AG09319 (cell line): ENCODE measurements at regions not wholly inside any gene's neighbourhood (a gene's known extent, or its start where the extent isn't known, plus 50 kb on each side); places are given as distances from the start of the nearest gene placed in this dataset.

ENCODE experiments used
- DNase-seq: peaks from one replicate; pipeline ENCODE4 v3.0.0-alpha.2; 2010; ENCODE audit warnings: low read depth; ENCODE audit errors: extremely low read depth
- TF ChIP-seq, protein P1 (sequence below): IDR thresholded peaks from 2 replicates; pipeline ENCODE4 v1.5.1; 2011; ENCODE audit warnings: low read depth, mild to moderate bottlenecking, inconsistent platforms, low read length, moderate library complexity

DNA sequence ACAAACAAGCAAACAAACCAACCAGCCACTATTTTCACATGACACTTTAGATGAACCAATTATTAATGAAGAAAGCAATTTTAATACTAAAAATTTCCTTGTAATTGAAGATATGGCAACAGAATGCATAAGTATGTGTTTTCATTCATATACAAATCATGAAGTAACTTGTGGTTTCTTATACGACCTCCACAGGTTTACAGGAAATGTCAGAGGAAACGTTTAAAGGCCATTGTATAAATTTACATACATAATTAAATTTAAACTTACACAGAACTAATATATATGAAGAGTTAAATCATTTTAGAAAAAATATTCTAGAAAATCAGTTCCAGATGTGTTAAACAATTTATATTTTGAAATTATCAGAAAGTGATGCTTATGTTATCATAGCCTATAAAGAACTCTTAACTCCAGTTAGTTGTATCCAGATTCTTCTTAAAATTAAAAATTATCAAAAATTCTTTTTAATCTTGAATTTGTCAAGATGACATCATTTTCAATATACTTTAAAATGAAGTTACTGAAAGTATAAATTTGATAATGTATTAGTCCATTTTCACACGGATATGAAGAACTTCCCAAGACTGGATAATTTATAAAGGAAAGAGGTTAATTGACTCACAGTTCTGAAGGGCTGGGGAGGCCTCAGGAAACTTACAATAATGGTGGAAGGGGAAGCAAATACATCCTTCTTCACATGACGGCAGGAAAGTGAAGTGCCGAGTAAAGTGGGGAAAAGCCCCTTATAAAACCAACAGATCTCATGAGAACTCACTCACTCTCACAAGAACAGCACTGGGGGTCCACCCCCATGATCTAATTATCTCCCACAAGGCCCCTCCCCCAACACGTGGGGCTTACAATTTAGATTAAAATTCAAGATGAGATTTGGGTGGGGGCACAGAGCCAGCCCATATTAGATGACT is 192.0 kb downstream of the PIK3R1 start:
- TF ChIP-seq, protein P1, sequence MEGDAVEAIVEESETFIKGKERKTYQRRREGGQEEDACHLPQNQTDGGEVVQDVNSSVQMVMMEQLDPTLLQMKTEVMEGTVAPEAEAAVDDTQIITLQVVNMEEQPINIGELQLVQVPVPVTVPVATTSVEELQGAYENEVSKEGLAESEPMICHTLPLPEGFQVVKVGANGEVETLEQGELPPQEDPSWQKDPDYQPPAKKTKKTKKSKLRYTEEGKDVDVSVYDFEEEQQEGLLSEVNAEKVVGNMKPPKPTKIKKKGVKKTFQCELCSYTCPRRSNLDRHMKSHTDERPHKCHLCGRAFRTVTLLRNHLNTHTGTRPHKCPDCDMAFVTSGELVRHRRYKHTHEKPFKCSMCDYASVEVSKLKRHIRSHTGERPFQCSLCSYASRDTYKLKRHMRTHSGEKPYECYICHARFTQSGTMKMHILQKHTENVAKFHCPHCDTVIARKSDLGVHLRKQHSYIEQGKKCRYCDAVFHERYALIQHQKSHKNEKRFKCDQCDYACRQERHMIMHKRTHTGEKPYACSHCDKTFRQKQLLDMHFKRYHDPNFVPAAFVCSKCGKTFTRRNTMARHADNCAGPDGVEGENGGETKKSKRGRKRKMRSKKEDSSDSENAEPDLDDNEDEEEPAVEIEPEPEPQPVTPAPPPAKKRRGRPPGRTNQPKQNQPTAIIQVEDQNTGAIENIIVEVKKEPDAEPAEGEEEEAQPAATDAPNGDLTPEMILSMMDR, result no peak
- DNase-seq, result no peak

DNA sequence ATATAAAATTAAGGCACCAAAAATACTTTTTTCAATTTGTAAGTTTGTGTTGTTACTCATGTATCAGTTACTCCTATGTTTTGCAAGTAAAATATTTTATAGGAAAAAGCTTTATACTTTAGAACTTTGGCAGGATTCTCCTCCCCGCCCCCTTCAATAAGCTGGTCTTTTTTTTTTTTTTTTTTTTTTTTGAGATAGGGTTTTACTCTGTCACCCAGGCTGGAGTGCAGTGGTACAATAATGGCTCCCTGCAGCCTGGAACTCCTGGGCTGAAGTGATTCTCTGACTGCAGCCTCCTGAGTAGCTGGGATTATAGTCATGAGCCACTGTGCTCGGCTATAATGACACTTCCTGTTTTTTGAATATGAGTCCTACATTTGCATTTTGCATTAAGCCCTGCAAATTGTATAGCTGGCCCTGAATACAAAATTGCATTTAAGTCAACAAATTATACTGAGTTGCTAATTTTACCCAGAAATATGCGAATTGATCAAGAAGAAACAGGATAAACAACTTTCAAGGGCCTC is 192.9 kb downstream of the PIK3R1 start:
- DNase-seq, result no peak

DNA sequence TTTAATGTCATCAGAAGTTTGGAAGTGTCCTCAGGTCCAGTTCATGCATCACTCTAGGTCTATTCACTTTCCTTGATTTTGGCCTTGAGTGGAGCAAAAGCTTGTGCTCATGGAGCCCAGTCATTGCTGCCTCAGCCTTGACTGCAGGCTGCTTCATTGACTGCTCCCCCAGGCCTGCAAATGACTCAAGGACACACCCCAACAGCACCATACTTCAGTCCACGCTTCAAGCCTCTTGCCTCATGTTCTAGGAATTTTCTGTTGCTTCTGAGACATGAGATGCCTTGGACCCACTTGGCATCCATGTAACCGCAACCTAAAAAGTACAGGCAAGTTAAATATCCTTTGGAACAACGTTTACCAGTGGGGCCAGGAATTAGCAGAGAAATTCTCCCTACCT is 193.7 kb downstream of the PIK3R1 start:
- no peak for DNase-seq

More for the DNA sequence above, 192.9 kb downstream of the PIK3R1 start:
- TF ChIP-seq, protein P1, result no peak

DNA sequence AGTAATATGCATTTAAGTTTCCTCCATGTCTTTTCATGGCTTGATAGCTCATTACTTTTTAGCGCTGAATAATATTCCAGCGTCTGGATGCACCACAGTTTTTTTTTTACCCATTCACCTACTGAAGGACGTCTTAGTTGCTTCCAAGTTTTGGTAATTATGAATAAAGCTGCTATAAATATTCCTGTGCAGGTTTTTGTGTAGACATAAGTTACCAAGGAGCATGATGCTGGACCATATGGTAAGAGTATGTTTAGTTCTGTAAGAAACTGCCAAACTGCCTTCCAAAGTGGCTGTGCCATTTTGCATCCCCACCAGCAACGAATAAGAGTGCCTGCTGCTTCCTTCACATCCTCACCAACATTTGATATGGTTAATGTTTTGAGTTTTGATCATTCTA is 195.6 kb downstream of the PIK3R1 start:
- no peak for DNase-seq
- TF ChIP-seq, protein P1, result no peak

More for the DNA sequence above, 193.7 kb downstream of the PIK3R1 start:
- TF ChIP-seq, protein P1, result no peak

DNA sequence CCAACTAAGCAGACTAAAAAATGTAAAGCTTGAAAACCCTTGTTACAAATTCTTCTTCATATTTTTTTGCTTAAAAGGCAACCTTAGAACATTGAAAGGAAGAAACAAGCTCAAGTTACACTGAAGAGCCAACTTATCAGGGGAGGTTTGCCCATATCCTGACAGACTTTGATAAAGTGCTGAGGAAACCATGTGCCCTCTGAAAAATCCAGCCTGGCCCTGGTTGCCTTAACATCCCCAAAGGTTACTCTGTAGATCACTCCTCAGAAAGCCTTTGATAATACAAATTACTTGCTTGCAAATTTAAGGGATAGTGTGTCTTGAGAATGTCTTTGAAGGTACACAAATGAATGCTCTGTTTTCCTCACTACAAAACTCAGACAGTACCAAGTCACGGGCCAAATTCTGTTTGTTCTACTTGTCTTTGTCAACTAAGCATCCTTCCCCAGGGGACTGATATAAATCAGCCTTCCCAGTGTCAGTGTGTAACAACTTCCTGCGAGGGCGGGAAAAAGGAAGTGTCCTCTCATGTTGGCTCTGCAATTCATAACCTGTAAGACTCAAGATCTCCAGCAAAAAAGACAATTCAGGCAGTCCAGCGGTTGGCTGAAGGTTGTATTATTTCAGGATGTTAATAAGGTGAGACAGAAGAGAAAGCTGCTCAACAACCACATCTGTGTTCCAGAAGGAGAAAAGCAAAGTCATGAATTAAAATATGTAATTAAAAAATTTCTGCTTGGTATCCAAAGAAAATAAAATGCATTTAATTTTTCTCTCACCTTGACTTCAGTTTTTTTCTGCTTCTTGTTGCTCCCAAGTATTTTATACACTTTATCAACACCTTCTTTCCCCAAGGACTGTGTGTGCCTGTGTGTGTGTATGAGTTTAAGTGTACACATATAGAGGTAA is 199.9 kb downstream of the PIK3R1 start:
- DNase-seq, result no peak
- TF ChIP-seq, protein P1, result no peak

DNA sequence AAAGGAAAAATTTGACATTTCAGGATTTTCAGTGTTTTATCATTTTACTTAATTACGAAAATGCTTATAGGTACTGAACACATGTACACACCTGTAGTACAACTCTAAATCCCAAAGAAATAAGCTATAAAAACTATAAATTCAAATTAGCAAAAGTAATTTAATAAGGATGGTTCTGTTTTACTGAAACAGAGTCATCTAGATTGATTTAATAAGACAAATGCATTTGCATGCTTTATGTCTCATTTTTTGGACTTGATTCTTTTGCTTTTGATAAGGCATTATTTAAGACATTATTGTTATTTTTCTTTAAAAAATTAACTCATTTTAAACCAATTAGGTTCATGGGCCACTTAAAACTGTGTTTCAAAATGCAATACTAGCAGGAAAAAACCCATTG is 201.2 kb downstream of the PIK3R1 start:
- DNase-seq, result no peak

More for the DNA sequence above, 201.2 kb downstream of the PIK3R1 start:
- TF ChIP-seq, protein P1, result no peak
